ENCODE measurements at regions not wholly inside any gene's neighbourhood (a gene's known extent, or its start where the extent isn't known, plus 50 kb on each side); places are given as distances from the start of the nearest gene placed in this dataset.

- peak in 1 of 3 experiments; percentile 39 for DNase-seq
Measured at GRCh38 chr15:25947323-25948314, 84.5 kb upstream of the ATP10A start.

GRCh38 chr15:25946241-25946805, 83.2 kb upstream of the ATP10A start:
- no peak for DNase-seq

GRCh38 chr15:25944386-25944785, 81.3 kb upstream of the ATP10A start:
- DNase-seq: no peak

GRCh38 chr15:25943831-25944230, 80.7 kb upstream of the ATP10A start:
- no peak for DNase-seq

GRCh38 chr15:25939122-25939521, 76.0 kb upstream of the ATP10A start:
- no peak for DNase-seq

GRCh38 chr15:25937796-25938195, 74.7 kb upstream of the ATP10A start:
- DNase-seq: no peak

GRCh38 chr15:25936004-25936403, 72.9 kb upstream of the ATP10A start:
- DNase-seq: no peak

- DNase-seq: peak in 1 of 3 experiments; percentile 20
Measured at GRCh38 chr15:25933456-25934158, 70.5 kb upstream of the ATP10A start.

- no peak for DNase-seq
Measured at GRCh38 chr15:25932696-25933095, 69.6 kb upstream of the ATP10A start.

GRCh38 chr15:25931851-25932250, 68.7 kb upstream of the ATP10A start:
- no peak for DNase-seq

- DNase-seq: no peak
Measured at GRCh38 chr15:25930931-25931330, 67.8 kb upstream of the ATP10A start.

Data from NCI-H1417 (cell line).